ENCODE measurements at regions not wholly inside any gene's neighbourhood (a gene's known extent, or its start where the extent isn't known, plus 50 kb on each side); places are given as distances from the start of the nearest gene placed in this dataset.

GRCh38 chr6:19279273-19279684, 557.9 kb upstream of the ID4 start:
- Histone ChIP-seq H3K9ac (ENCODE audit: low read depth, low read length) (no peak overlapping the region), H3K9me3 (replicated peaks; ENCODE audit: low read length) (no peaks in the 10 kb centered on the region), H3K36me3 (ENCODE audit: insufficient read depth, low read length) (no peaks in the 10 kb centered on the region), H3K27me3 (ENCODE audit: control insufficient read depth, insufficient read depth, low read length) (no peaks in the 10 kb centered on the region), H3K4me2 (ENCODE audit: low read length) (no peak overlapping the region), H3K4me1 (ENCODE audit: control insufficient read depth, insufficient read depth, low read length) (no peaks in the 10 kb centered on the region), H3K4me3 (ENCODE audit: low read length) (no peak overlapping the region)

- Histone ChIP-seq H3K36me3 (ENCODE audit: insufficient read depth, low read length) (no peaks in the 10 kb centered on the region), H3K9ac (ENCODE audit: low read depth, low read length) (no peak overlapping the region), H3K4me3 (ENCODE audit: low read length) (no peak overlapping the region), H3K9me3 (replicated peaks; ENCODE audit: low read length) (no peaks in the 10 kb centered on the region), H3K4me2 (ENCODE audit: low read length) (no peak overlapping the region), H3K4me1 (ENCODE audit: control insufficient read depth, insufficient read depth, low read length) (no peaks in the 10 kb centered on the region), H3K27me3 (ENCODE audit: control insufficient read depth, insufficient read depth, low read length) (no peaks in the 10 kb centered on the region)
Measured at GRCh38 chr6:19287928-19288327, 549.2 kb upstream of the ID4 start.

GRCh38 chr6:19289457-19289856, 547.7 kb upstream of the ID4 start:
- H3K4me1 ChIP-seq (ENCODE audit: control insufficient read depth, insufficient read depth, low read length): no peaks in the 10 kb centered on the region
- no peak overlapping the region for H3K4me3 ChIP-seq (ENCODE audit: low read length)
- no peaks in the 10 kb centered on the region for H3K9me3 ChIP-seq (replicated peaks; ENCODE audit: low read length)

GRCh38 chr6:19297880-19298279, 539.3 kb upstream of the ID4 start:
- Histone ChIP-seq H3K4me2 (ENCODE audit: low read length) (no peak overlapping the region), H3K36me3 (ENCODE audit: insufficient read depth, low read length) (no peaks in the 10 kb centered on the region), H3K4me3 (ENCODE audit: low read length) (no peak overlapping the region), H3K9ac (ENCODE audit: low read depth, low read length) (no peak overlapping the region), H3K27me3 (ENCODE audit: control insufficient read depth, insufficient read depth, low read length) (no peaks in the 10 kb centered on the region), H3K4me1 (ENCODE audit: control insufficient read depth, insufficient read depth, low read length) (peaks cover 16% of the 10 kb centered on the region), H3K9me3 (replicated peaks; ENCODE audit: low read length) (no peaks in the 10 kb centered on the region)

More at GRCh38 chr6:19289457-19289856, 547.7 kb upstream of the ID4 start:
- Histone ChIP-seq H3K9ac (ENCODE audit: low read depth, low read length) (no peak overlapping the region), H3K36me3 (ENCODE audit: insufficient read depth, low read length) (no peaks in the 10 kb centered on the region), H3K27me3 (ENCODE audit: control insufficient read depth, insufficient read depth, low read length) (no peaks in the 10 kb centered on the region), H3K4me2 (ENCODE audit: low read length) (no peak overlapping the region)

GRCh38 chr6:19298421-19298820, 538.7 kb upstream of the ID4 start:
- Histone ChIP-seq H3K36me3 (ENCODE audit: insufficient read depth, low read length) (no peaks in the 10 kb centered on the region), H3K4me2 (ENCODE audit: low read length) (no peak overlapping the region), H3K4me3 (ENCODE audit: low read length) (no peak overlapping the region), H3K27me3 (ENCODE audit: control insufficient read depth, insufficient read depth, low read length) (no peaks in the 10 kb centered on the region), H3K4me1 (ENCODE audit: control insufficient read depth, insufficient read depth, low read length) (peaks cover 17% of the 10 kb centered on the region), H3K9ac (ENCODE audit: low read depth, low read length) (no peak overlapping the region), H3K9me3 (replicated peaks; ENCODE audit: low read length) (no peaks in the 10 kb centered on the region)

- no peaks in the 10 kb centered on the region for H3K27me3 ChIP-seq (ENCODE audit: control insufficient read depth, insufficient read depth, low read length)
- no peak overlapping the region for H3K9ac ChIP-seq (ENCODE audit: low read depth, low read length)
- H3K4me1 ChIP-seq (ENCODE audit: control insufficient read depth, insufficient read depth, low read length): peaks cover 17% of the 10 kb centered on the region
- no peaks in the 10 kb centered on the region for H3K36me3 ChIP-seq (ENCODE audit: insufficient read depth, low read length)
- H3K4me3 ChIP-seq (ENCODE audit: low read length): no peak overlapping the region
- H3K4me2 ChIP-seq (ENCODE audit: low read length): no peak overlapping the region
- no peaks in the 10 kb centered on the region for H3K9me3 ChIP-seq (replicated peaks; ENCODE audit: low read length)
Measured at GRCh38 chr6:19299129-19299528, 538.0 kb upstream of the ID4 start.

- Histone ChIP-seq H3K4me3 (ENCODE audit: low read length) (no peak overlapping the region), H3K27me3 (ENCODE audit: control insufficient read depth, insufficient read depth, low read length) (no peaks in the 10 kb centered on the region), H3K4me1 (ENCODE audit: control insufficient read depth, insufficient read depth, low read length) (peaks cover 17% of the 10 kb centered on the region), H3K36me3 (ENCODE audit: insufficient read depth, low read length) (no peaks in the 10 kb centered on the region), H3K9me3 (replicated peaks; ENCODE audit: low read length) (no peaks in the 10 kb centered on the region), H3K9ac (ENCODE audit: low read depth, low read length) (no peak overlapping the region), H3K4me2 (ENCODE audit: low read length) (peak overlapping the region; percentile 0)
Measured at GRCh38 chr6:19301980-19302379, 535.2 kb upstream of the ID4 start.

- Histone ChIP-seq H3K9ac (ENCODE audit: low read depth, low read length) (no peak overlapping the region), H3K36me3 (ENCODE audit: insufficient read depth, low read length) (no peaks in the 10 kb centered on the region), H3K27me3 (ENCODE audit: control insufficient read depth, insufficient read depth, low read length) (no peaks in the 10 kb centered on the region), H3K4me1 (ENCODE audit: control insufficient read depth, insufficient read depth, low read length) (peaks cover 17% of the 10 kb centered on the region), H3K4me3 (ENCODE audit: low read length) (no peak overlapping the region), H3K4me2 (ENCODE audit: low read length) (no peak overlapping the region), H3K9me3 (replicated peaks; ENCODE audit: low read length) (no peaks in the 10 kb centered on the region)
Measured at GRCh38 chr6:19303383-19303782, 533.8 kb upstream of the ID4 start.

- H3K36me3 ChIP-seq (ENCODE audit: insufficient read depth, low read length): no peaks in the 10 kb centered on the region
- H3K4me3 ChIP-seq (ENCODE audit: low read length): no peak overlapping the region
- no peaks in the 10 kb centered on the region for H3K4me1 ChIP-seq (ENCODE audit: control insufficient read depth, insufficient read depth, low read length)
- no peak overlapping the region for H3K9ac ChIP-seq (ENCODE audit: low read depth, low read length)
- H3K9me3 ChIP-seq (replicated peaks; ENCODE audit: low read length): no peaks in the 10 kb centered on the region
- H3K4me2 ChIP-seq (ENCODE audit: low read length): no peak overlapping the region
- H3K27me3 ChIP-seq (ENCODE audit: control insufficient read depth, insufficient read depth, low read length): peaks cover 5% of the 10 kb centered on the region
Measured at GRCh38 chr6:19309661-19310060, 527.5 kb upstream of the ID4 start.

- no peak overlapping the region for H3K4me3 ChIP-seq (ENCODE audit: low read length)
- no peak overlapping the region for H3K9ac ChIP-seq (ENCODE audit: low read depth, low read length)
- H3K4me2 ChIP-seq (ENCODE audit: low read length): no peak overlapping the region
- peaks cover 5% of the 10 kb centered on the region for H3K27me3 ChIP-seq (ENCODE audit: control insufficient read depth, insufficient read depth, low read length)
- no peaks in the 10 kb centered on the region for H3K4me1 ChIP-seq (ENCODE audit: control insufficient read depth, insufficient read depth, low read length)
- H3K9me3 ChIP-seq (replicated peaks; ENCODE audit: low read length): no peaks in the 10 kb centered on the region
- no peaks in the 10 kb centered on the region for H3K36me3 ChIP-seq (ENCODE audit: insufficient read depth, low read length)
Measured at GRCh38 chr6:19311786-19312185, 525.4 kb upstream of the ID4 start.

- Histone ChIP-seq H3K4me1 (ENCODE audit: control insufficient read depth, insufficient read depth, low read length) (no peaks in the 10 kb centered on the region), H3K4me3 (ENCODE audit: low read length) (no peak overlapping the region), H3K4me2 (ENCODE audit: low read length) (no peak overlapping the region), H3K36me3 (ENCODE audit: insufficient read depth, low read length) (no peaks in the 10 kb centered on the region), H3K9me3 (replicated peaks; ENCODE audit: low read length) (no peaks in the 10 kb centered on the region), H3K27me3 (ENCODE audit: control insufficient read depth, insufficient read depth, low read length) (peaks cover 5% of the 10 kb centered on the region), H3K9ac (ENCODE audit: low read depth, low read length) (no peak overlapping the region)
Measured at GRCh38 chr6:19312241-19312978, 524.8 kb upstream of the ID4 start.

- no peaks in the 10 kb centered on the region for H3K4me1 ChIP-seq (ENCODE audit: control insufficient read depth, insufficient read depth, low read length)
- H3K9ac ChIP-seq (ENCODE audit: low read depth, low read length): no peak overlapping the region
- no peak overlapping the region for H3K4me3 ChIP-seq (ENCODE audit: low read length)
- H3K4me2 ChIP-seq (ENCODE audit: low read length): no peak overlapping the region
- no peaks in the 10 kb centered on the region for H3K27me3 ChIP-seq (ENCODE audit: control insufficient read depth, insufficient read depth, low read length)
- no peaks in the 10 kb centered on the region for H3K9me3 ChIP-seq (replicated peaks; ENCODE audit: low read length)
- no peaks in the 10 kb centered on the region for H3K36me3 ChIP-seq (ENCODE audit: insufficient read depth, low read length)
Measured at GRCh38 chr6:19317431-19317986, 519.7 kb upstream of the ID4 start.

Measured in skeletal muscle satellite cell (primary cell).